Brain microvascular endothelial cell (primary cell): ENCODE measurements at regions not wholly inside any gene's neighbourhood (a gene's known extent, or its start where the extent isn't known, plus 50 kb on each side); places are given as distances from the start of the nearest gene placed in this dataset.
"Not testable (repeated sequence)": the region's sequence is repeated elsewhere in the genome, so short reads cannot be mapped to it uniquely, and the experiment has no call there.

Experiments used
- DNase-seq: peaks from one replicate; pipeline ENCODE4 v3.0.0-alpha.2; 2020
- H3K27ac ChIP-seq: fragments of 250-450 bp; sonication (Bioruptor Pico); 2 replicates; pipeline ENCODE4 v1.5.1; 2020; ENCODE audit warnings: mild to moderate bottlenecking, moderate library complexity
- H3K27me3 ChIP-seq: fragments of 250-450 bp; sonication (Bioruptor Pico); replicated peaks from 2 replicates; pipeline ENCODE4 v1.5.1; 2020; ENCODE audit warnings: mild to moderate bottlenecking
- H3K36me3 ChIP-seq: fragments of 250-450 bp; sonication (Bioruptor Pico); replicated peaks from 2 replicates; pipeline ENCODE4 v1.5.1; 2020; ENCODE audit warnings: mild to moderate bottlenecking
- H3K4me3 ChIP-seq: 2 replicates; pipeline ENCODE4 v1.5.1; 2011; ENCODE audit warnings: low read depth, mild to moderate bottlenecking, control low read depth, low read length, moderate library complexity
- in situ Hi-C: cut with HindIII; loops from 2 replicates; pipeline ENCODE4 v1.10.0; 2017; ENCODE audit warnings: low sequenced_read_pairs, low pct_ligation_motif_present
- TF ChIP-seq, protein P1 (sequence below): IDR thresholded peaks from 2 replicates; pipeline ENCODE4 v1.5.1; 2011; ENCODE audit warnings: low read depth, mild to moderate bottlenecking, moderate library complexity, low read length, control low read depth, inconsistent platforms; ENCODE audit errors: missing control alignments

DNA sequence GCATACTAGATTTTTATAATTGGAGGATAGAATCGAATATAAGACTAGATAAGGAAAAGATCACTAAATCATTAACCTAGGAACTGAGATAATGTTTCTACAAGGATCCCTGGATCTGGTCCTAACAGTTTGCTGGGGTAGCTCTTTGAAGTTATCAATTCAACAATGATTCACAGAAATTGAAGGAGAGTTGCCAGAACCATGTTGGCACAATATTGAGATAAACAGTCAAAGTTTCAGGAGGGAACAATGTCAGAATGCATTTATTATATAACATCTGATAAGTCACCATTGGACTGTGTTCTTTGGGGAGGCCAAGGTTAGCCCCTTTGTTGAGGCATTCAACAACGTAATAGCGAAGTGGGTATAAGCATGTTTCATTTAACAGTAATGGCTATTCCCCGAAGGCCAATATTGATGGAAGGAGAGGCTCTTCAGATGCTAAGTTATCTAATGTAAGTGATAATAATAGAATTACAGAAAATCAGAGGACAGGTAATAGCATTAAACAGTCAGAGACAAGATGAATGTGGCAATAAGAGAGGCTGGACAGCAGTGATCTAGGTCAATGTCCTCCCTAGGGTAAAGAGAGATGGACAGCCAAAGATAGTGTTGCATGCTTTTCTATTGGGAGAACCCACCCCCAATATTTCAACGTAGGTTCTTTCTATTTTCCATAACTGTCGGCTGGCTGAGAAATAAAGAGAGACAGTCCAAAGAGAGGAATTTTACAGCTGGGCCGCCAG lies 604.8 kb upstream of the GYPC start:
- no peak for DNase-seq
- Histone ChIP-seq H3K27me3 (no peaks in the 10 kb centered on the region), H3K27ac (no peak overlapping the region), H3K36me3 (no peaks in the 10 kb centered on the region), H3K4me3 (no peak overlapping the region)
- in situ Hi-C loops, result no loop called here
- TF ChIP-seq, protein P1, sequence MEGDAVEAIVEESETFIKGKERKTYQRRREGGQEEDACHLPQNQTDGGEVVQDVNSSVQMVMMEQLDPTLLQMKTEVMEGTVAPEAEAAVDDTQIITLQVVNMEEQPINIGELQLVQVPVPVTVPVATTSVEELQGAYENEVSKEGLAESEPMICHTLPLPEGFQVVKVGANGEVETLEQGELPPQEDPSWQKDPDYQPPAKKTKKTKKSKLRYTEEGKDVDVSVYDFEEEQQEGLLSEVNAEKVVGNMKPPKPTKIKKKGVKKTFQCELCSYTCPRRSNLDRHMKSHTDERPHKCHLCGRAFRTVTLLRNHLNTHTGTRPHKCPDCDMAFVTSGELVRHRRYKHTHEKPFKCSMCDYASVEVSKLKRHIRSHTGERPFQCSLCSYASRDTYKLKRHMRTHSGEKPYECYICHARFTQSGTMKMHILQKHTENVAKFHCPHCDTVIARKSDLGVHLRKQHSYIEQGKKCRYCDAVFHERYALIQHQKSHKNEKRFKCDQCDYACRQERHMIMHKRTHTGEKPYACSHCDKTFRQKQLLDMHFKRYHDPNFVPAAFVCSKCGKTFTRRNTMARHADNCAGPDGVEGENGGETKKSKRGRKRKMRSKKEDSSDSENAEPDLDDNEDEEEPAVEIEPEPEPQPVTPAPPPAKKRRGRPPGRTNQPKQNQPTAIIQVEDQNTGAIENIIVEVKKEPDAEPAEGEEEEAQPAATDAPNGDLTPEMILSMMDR, result no peak

DNA sequence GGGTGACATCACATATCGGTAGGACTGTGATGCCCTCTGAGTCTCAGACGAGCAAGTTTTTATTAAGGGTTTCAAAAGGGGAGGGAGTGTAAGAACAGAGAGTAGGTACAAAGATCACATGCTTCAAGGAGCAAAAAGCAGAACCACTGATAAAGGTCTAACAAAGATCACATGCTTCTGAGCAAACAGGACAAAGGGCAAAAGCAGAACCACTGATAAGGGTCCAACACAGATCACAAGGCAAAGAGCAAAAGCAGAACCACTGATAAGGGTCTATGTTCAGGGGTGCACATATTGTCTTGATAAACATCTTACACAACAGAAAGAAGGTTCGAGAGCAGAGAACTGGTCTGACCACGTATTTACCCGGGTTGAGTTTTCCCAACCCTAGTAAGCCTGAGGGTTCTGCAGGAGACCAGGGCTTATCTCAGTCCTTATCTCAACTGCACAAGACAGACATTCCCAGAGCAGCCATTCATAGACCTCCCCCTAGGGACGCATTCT lies 604.2 kb upstream of the GYPC start:
- H3K36me3 ChIP-seq, H3K4me3 ChIP-seq, H3K27ac ChIP-seq, DNase-seq, H3K27me3 ChIP-seq, in situ Hi-C loops: not testable (repeated sequence)

DNA sequence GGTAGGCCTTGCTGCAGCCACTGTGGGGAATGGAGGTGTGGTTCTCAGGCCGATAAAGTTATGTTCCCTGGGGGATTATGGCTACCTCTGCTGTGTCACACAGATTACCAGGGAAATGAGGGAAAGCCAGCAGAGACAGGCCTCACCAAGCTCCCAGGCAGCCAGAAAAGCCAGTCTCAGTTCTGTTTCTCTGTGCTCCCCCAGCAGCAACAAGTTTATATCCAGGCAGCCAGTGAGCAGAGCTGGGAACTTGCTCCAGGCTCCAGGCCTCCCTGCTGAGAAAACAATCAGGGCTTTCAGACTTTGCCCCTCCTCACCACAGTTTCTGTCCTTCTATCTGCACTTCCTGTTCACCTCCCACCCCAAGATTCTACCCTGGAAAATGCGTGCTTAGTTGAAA lies 596.6 kb upstream of the GYPC start:
- Histone ChIP-seq H3K36me3 (no peaks in the 10 kb centered on the region), H3K27ac (no peak overlapping the region), H3K4me3 (no peak overlapping the region), H3K27me3 (no peaks in the 10 kb centered on the region)
- TF ChIP-seq, protein P1, result no peak
- in situ Hi-C loops, result no loop called here
- DNase-seq, result no peak

DNA sequence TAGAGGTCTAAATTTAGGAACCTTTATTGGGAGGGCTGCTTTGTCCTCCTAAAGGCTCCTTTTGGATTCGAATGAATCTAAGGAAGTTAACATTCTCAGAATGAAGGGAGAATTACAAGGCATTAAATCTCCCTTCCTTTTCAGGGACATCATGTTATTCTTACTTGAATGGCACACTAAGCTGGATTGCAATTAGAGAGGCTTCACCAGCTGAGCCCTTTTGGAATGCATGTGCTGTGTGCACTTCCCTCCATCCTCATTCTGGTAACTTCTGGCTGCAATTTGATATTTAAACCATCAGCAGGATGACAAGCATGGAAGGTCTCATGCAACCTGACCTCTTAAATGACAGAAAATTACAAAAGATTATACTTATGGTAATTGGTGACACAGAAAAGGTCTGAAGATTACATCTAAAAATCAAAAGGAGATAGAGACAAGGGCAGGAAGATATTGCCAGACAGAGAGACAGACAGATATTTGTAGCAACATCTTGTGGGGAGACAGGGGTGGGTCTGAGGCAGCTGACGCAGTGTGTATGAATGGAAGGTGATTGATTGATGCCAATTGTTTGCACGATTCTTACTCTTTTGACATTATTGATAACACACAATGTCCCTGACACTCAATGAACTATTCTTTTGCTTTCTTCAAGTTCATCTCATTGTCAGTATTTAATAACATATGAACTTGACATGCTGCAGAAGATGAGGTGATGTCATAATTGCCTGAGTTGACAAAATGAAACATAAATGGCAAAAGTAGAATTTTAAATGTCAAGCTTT lies 570.8 kb upstream of the GYPC start:
- in situ Hi-C loops, result no loop called here
- no peak for DNase-seq
- TF ChIP-seq, protein P1, result no peak
- H3K36me3 ChIP-seq, result no peaks in the 10 kb centered on the region
- no peak overlapping the region for H3K4me3 ChIP-seq
- H3K27me3 ChIP-seq, result no peaks in the 10 kb centered on the region
- no peak overlapping the region for H3K27ac ChIP-seq

DNA sequence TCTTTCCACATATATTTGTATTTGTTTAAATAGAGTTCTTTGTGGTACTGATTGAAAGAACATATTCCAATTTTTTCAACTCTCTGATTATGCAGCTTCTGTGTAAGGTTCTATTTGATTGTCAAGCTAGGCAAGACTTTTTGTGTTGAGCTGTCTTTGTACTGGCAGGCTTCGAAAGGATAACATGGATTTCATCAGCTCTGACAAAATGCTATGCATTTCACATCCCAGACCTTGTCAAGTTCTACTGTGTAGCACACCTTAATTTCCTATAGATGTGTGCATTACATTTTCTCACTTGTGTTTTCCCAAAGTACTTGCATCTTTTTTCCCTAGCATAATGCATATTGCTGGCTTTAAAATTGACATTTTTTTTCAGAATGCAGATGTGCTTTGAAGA lies 555.0 kb upstream of the GYPC start:
- in situ Hi-C loops, result no loop called here
- Histone ChIP-seq H3K4me3 (no peak overlapping the region), H3K36me3 (no peaks in the 10 kb centered on the region), H3K27ac (no peak overlapping the region), H3K27me3 (no peaks in the 10 kb centered on the region)
- TF ChIP-seq, protein P1, result no peak
- no peak for DNase-seq

DNA sequence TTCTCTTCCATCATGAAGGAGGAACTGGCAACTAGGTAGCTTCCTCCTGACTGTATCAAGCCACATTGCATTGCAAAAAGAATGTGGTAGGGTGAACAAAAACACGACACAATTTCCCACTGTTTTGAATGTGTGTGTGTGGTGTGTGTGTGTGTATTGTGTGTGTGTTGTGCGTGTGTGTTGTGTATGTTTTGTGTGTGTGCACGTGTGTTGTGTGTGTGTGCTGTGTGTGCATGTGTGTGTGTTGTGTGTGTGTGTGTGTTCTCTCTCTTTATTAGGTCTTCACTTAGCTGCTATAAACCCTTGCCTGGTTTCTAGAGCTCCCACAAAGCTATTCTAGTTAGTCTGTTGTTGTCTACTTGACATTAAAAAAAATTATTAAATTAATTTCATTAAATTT lies 550.0 kb upstream of the GYPC start:
- Histone ChIP-seq H3K36me3 (no peaks in the 10 kb centered on the region), H3K4me3 (no peak overlapping the region), H3K27me3 (no peaks in the 10 kb centered on the region), H3K27ac (no peak overlapping the region)
- TF ChIP-seq, protein P1, result no peak
- in situ Hi-C loops, result no loop called here
- DNase-seq, result no peak
